ENCODE measurements at regions not wholly inside any gene's neighbourhood (a gene's known extent, or its start where the extent isn't known, plus 50 kb on each side); places are given as distances from the start of the nearest gene placed in this dataset.
"Not testable (repeated sequence)": the region's sequence is repeated elsewhere in the genome, so short reads cannot be mapped to it uniquely, and the experiment has no call there.

- DNase-seq, result no peak
Observed at GRCh38 chr7:81110673-81111072, 191.8 kb upstream of the SEMA3C start.

GRCh38 chr7:81098213-81098612 lies 179.4 kb upstream of the SEMA3C start:
- DNase-seq, result no peak

GRCh38 chr7:81094952-81095351 lies 176.1 kb upstream of the SEMA3C start:
- no peak for DNase-seq

- no peak for DNase-seq
Observed at GRCh38 chr7:81081616-81082015, 162.8 kb upstream of the SEMA3C start.

- DNase-seq, result no peak
Observed at GRCh38 chr7:81080553-81080952, 161.7 kb upstream of the SEMA3C start.

GRCh38 chr7:81079746-81080145 lies 160.9 kb upstream of the SEMA3C start:
- DNase-seq, result no peak

- DNase-seq, result no peak
Observed at GRCh38 chr7:81075150-81075549, 156.3 kb upstream of the SEMA3C start.

GRCh38 chr7:81074406-81074805 lies 155.6 kb upstream of the SEMA3C start:
- no peak for DNase-seq

GRCh38 chr7:81073931-81074251 lies 155.0 kb upstream of the SEMA3C start:
- no peak for DNase-seq

- DNase-seq, result no peak
Observed at GRCh38 chr7:81070956-81071355, 152.1 kb upstream of the SEMA3C start.

- no peak for DNase-seq
Observed at GRCh38 chr7:81066797-81067196, 147.9 kb upstream of the SEMA3C start.

GRCh38 chr7:81064426-81064825 lies 145.6 kb upstream of the SEMA3C start:
- no peak for DNase-seq

- DNase-seq, result no peak
Observed at GRCh38 chr7:81062755-81063154, 143.9 kb upstream of the SEMA3C start.

GRCh38 chr7:81057469-81057868 lies 138.6 kb upstream of the SEMA3C start:
- DNase-seq, result not testable (repeated sequence)

- no peak for DNase-seq
Observed at GRCh38 chr7:81053623-81054022, 134.8 kb upstream of the SEMA3C start.

- DNase-seq, result no peak
Observed at GRCh38 chr7:81051811-81052413, 133.1 kb upstream of the SEMA3C start.

GRCh38 chr7:81045491-81046030 lies 126.7 kb upstream of the SEMA3C start:
- DNase-seq, result no peak

GRCh38 chr7:81042646-81043045 lies 123.8 kb upstream of the SEMA3C start:
- DNase-seq, result not testable (repeated sequence)

- no peak for DNase-seq
Observed at GRCh38 chr7:81040496-81040895, 121.6 kb upstream of the SEMA3C start.

GRCh38 chr7:81036871-81037270 lies 118.0 kb upstream of the SEMA3C start:
- DNase-seq, result no peak

- DNase-seq, result no peak
Observed at GRCh38 chr7:81036057-81036456, 117.2 kb upstream of the SEMA3C start.

- no peak for DNase-seq
Observed at GRCh38 chr7:81031996-81032395, 113.1 kb upstream of the SEMA3C start.

- DNase-seq, result no peak
Observed at GRCh38 chr7:81031243-81031642, 112.4 kb upstream of the SEMA3C start.

- no peak for DNase-seq
Observed at GRCh38 chr7:81030472-81030871, 111.6 kb upstream of the SEMA3C start.

- no peak for DNase-seq
Observed at GRCh38 chr7:81029511-81029910, 110.7 kb upstream of the SEMA3C start.
